ENCODE measurements at regions not wholly inside any gene's neighbourhood (a gene's known extent, or its start where the extent isn't known, plus 50 kb on each side); places are given as distances from the start of the nearest gene placed in this dataset.

GRCh38 chr17:33595828-33596227 lies 302.7 kb upstream of the ASIC2 start:
- TF ChIP-seq CTCF (IDR thresholded peaks at IDR 0.05; ENCODE audit: extremely low read depth in 1 of 2, insufficient read depth in 1 of 2, low read depth in 1 of 2, low read length in 2 of 2) (no peak), EZH2 (IDR thresholded peaks at IDR 0.05; ENCODE audit: borderline replicate concordance, low read depth, low read length, severe bottlenecking) (no peak)

Data from endothelial cell of umbilical vein (primary cell).